GM19043 (cell line): ENCODE measurements at regions not wholly inside any gene's neighbourhood (a gene's known extent, or its start where the extent isn't known, plus 50 kb on each side); places are given as distances from the start of the nearest gene placed in this dataset.

Source experiments
- ATAC-seq: cut with Tn5 transposase; IDR thresholded peaks from one replicate; pipeline ENCODE4 v1.9.1; 2021; ENCODE audit warnings: low read depth; ENCODE audit not compliant: unreplicated experiment

DNA sequence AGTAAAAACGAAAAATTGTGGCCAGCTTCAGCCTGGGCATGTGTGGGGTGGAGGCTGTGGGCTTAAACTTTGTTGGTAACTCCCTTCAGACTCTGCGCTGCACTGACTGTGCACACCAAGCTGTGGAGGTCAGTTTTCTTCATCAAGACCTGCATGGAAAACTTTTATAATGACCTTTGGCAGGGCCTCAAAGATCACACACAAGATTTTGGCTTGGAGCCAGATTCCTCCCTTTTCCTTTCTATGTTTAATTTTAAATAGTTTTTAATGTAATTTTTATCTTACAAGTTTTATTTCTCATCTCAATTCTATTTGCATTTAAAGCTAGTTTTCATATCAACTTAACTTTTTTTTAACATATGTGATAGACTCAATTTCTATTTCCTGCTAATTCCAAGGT, 1211.1 kb upstream of the CDH18 start:
- no peak for ATAC-seq

DNA sequence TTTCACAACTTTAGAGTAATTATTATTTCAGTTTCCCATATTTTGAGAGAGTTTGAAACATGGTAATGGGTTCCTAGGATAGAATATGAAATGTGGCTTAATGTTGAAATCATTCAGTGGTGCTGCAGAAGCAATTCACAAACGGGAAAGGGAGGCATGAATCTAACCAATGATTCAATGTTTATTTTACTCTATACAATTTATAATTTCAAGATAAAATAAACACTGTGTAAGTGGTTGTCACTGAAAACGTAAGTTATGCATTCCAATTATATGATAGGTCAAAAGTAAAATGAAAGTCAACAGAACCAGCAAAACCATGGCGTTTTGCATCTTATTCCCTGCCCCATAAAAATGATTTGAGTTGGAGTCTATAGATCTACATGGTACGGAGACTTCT, 1207.1 kb upstream of the CDH18 start:
- ATAC-seq: no peak

DNA sequence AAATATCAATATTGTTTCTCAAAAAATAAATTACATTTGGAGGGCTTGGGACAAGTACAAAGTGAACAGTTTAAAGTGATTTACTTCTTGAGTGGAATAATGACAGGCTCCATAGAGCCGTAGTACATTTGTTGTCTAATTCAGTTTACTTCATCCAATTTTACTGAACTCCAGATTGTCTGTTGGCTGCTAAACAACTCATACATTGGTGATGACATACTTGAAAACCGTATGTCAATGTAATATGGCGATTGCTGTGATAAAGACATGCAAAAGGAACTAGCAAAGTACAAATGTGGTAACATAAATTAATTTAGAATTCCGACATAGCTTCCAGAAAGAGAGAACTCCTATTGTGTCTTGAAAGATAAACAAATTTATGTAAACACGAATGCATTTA, 1197.5 kb upstream of the CDH18 start:
- no peak for ATAC-seq

DNA sequence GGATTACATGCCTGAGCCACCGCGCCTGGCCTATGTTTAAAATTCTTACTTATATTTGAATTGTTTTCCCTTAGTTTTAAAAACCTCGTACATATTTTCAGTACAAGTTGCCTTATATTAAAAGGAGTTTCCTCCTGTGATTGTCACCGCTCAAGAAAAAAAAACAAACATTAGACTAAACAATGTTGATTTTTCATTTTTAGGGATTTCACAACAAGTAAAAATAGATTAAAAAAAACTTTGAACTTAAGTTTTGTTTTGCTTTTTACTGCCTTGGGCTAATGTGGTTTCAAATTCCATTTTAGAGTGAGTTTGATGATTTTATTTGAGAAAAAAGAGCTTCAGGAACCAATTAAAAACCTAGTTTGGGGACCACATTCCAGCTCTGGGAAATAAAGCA, 1196.6 kb upstream of the CDH18 start:
- no peak for ATAC-seq

DNA sequence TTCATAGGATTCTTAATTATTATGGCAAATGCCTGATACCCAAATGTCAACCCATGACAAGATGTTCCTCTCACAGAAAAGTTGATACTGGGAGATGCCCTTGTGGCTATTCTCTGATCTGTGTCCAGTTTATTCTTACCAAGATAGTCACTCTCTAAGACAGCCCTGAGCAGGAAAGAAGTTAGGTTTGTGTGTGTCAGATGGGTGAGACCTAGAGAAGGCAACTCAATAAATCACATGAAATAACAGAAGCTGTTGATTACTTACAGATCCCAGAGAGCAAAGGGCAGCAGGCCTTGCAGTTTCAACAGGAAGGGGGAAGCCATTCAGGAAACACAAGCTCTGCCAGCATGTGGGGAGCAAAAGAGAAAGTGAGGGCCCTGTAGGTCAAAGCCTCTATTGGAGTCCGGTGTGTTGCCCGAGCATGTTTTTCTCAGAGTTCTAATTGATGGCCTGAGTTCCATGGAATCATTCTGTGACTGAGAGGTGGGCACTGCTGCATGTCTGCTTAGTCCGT, 1193.7 kb upstream of the CDH18 start:
- ATAC-seq: no peak

DNA sequence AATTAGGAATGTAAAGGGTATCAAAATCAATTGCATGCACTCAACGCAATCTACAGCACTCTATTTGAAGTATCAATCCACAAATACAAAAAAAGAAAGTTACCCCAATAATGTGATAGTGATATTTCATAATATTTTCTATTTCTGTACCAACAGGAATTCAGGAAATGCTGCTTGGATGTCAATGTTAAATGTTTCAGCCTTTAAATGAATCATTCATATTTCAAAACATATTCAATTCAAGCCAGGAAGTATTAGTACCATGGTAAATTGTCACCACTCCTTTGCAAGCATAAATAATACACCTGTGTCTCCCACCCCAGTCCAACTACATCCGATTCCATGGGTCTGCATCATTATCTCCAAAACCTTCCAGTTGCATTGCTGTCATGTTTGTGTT, 1185.5 kb upstream of the CDH18 start:
- ATAC-seq: no peak

DNA sequence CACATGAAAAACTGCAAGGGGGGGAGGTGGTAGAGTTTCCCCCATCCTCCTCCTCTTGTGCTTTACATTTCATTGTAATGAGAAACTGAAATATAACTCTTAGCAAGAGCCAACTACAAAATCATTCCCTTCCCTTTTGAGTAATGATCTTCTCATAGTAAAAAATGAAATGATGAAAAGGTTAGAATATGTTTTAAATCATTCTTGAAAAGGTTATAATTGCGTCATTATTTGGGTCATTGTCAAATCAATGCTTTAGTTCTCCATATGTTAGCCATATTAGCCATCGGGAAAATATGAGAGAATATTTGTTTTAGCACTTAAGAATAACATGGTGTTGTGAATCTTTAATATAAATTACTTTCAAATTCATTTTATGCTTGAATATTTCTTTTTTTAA, 1185.0 kb upstream of the CDH18 start:
- ATAC-seq: no peak

DNA sequence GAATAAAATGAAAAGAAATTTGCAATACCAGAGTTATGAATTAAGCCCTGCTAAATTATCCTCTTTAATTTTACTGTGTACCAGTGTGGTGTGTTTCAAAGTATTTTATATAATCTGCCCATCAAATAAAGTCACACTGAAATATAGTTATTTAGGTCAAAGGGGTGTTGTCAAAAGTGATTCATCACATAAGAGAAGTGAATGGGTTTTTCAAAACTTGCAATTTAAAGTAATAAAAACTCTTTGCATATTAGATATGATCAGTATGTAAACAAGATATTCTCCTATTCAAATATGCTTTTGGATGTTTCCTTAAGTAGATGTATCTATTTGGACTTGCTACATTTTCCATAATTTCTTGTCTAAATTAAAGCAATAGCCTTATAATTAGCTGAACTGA, 1183.0 kb upstream of the CDH18 start:
- ATAC-seq: no peak

DNA sequence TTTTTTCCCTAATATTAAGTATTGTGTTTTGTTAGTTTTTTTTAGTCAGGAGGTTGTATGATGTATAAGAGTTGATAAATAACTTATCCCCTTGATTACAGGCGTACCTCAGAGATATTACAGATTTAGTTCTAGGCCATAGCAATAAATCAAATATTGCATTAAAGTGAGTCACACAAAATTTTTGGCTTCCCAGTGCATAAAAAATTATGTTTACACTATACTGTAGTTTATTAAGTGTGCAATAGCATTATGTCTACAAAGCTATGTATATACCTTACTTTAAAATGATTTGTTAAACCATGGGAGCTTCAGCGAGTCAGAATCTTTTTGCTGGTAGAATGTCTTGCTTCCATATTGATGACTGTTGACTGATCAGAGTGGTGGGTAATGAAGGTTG, 1180.6 kb upstream of the CDH18 start:
- no peak for ATAC-seq

DNA sequence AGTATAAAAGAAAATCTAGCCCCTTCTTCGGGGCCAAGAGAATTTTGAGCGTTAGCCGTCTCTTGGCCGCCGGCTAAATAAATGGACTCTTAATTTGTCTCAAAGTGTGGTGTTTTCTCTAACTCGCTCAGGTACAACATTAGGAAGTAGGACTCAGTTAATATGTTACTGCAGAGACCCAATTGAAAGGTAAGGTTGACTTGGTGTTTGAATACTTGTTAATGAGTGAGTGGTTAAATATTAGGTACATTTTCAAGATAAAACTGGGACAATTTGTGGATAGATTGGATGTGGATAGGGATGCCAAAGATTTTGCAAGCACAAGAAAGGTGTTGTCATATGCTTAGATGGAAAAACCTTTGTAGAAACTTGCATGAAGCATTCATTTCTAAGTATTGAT, 1177.3 kb upstream of the CDH18 start:
- ATAC-seq: no peak

DNA sequence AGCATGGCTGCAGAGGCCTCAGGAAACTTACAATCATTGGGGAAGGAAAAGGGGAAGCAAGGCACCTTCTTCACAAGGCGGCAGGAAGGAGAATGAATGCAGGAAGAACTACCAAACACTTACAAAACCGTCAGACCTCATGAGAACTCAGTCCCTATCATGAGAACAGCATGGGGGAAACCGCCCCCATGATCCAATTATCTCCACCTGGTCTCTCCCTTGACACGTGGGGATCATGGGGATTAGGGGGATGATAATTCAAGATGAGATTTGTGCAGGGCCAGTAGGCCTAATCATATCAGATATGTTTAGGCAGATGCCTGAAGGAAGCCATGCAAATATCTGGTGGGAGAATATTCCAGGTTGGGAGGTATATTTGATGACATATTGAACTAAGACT, 1176.4 kb upstream of the CDH18 start:
- ATAC-seq: no peak

DNA sequence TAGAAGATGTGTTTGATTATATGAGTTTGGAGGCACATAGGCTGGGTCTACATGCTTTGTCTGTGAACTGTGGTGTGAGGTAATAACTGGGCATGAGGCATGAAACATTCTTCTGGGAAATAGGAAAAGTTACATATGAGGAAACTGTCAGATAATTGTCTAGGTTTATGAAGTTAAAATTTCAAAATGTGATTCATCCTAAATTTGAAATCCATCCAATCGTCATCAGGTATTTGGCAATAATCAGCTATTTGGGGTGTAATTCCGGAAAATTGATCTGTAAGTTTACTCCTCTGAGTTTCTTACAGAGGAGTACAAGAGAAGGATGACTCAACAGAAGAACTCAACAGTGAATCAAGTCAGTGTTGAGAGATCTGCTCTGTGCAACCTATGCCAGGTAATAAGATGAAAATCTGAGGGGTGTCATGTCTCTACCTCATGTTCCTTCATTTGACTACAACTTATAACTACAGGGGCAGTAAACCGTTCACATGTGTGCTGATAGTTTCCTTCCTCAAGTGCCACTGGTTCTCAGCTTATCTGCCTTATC, 1171.6 kb upstream of the CDH18 start:
- ATAC-seq: no peak

DNA sequence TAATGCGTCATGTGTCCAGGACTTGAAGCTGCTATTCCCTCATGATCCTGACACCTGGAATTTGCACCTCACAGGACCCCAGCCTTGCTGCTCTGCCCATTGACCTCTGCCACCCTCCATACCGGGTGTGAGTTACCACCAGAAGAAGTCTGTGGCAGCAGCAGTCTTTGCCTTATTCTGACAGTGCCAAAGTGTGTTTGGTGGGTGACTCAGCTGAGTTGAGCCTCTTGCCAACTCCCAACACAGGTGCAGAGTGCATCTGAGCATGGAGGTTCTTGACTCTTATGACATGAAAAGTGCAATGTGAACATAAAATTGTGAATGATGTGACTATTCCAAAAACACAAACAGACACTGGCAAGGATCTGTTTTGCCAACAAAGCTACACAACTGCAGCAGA, 1166.5 kb upstream of the CDH18 start:
- no peak for ATAC-seq

DNA sequence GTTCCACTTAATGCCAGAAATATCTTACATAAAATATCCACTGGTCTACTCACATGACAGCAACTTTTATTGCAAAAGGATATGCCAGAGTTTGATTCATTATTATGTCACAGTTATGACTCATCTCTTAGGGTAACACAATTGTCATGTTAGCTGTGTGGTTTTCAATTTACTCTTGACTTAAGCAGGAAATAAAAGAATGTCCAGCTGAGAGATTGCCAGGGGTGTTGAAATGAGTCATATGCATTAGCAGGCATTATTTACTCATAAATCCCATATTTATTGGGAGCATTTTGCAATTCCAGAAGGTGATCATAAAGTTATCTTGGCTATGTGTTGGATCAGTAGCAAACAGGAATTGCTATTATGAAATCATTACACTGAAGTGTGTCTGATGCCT, 1164.6 kb upstream of the CDH18 start:
- no peak for ATAC-seq

DNA sequence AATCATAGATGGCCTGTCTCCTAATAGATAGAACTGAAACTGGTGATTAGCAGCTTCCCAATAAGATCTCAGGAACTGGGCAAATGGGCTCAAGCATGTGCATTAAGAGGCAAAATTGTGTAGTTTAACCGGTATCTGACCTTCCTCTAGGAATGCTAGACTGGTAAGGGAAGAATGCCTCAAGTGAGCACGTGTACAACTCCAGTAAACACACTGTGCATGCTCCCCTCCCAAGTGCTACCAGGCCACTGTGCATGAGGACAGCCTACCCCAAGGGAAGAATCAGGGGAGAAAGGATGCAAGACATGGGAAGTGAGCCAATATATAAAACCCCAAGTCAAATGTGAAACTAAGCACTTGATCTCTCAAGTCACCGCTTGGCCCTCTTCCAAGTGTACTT, 1157.4 kb upstream of the CDH18 start:
- no peak for ATAC-seq

DNA sequence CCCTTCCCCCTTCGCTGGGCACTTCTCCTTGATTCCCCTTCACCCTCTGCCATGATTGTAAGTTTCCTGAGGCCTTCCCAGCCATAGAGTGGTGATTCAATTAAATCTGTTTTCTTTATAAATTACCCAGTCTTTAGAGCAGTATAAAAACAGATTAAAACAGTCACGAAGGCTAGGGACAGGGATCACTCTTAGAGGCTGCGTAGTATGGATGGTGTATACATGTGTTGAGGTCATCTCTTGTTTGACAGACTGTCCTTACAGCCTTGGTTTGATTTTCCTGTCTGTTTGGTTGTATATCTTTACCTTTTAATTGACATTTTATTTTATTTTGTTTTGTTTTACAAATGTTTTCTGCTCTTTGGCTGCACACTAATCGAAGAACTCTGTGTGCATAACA, 1155.7 kb upstream of the CDH18 start:
- ATAC-seq: no peak

DNA sequence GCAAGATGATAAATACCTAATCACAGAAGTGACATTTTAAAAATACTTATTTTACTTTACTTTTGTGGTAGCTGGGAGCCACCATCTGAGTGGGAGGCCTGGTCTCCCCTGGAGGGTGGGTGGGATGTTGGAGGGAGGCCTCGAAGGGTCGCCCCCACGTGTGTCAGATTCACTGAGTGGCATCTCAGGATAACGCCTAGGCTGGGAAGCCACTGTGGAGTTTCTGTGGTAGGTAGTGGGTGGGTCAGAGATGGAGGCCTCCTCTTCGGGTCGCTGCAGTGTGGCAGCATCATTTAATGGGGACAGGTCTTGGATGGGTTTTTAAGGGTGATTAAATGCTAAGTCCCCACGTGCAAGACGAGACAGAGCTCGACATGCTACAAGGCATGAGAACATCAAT, 1154.8 kb upstream of the CDH18 start:
- no peak for ATAC-seq

DNA sequence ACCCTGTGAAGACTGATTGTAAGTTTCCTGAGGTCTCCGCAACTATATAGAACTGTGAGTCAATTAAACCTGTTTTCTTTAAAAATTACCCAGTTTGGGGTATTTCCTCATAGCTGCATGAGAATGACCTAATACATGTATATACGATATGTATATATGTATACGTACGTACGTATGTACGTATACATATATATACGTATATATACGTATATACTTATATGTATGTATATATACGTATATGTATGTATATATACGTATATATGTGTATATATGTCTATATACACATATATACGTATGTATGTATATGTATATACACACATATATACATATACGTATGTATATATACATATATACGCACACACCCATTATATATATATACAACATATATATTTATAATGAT, 1153.0 kb upstream of the CDH18 start:
- ATAC-seq: no peak

DNA sequence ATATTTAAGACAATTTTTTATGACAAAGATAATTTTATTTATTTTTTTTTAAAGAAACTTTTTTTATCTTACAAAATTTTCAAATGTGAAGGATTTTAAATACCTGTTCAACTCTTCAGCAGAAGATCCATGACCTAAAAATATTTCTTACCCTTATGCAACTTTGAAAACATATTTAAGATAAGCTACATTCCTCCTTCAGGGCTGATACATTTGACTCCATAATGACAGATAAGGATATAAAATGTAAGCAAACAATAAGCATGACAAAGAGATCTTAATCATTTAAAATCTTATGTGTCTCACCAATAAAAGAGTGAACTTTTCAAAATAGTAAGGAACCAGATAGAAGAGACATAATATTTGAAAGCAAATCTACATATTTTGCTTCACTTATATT, 1138.2 kb upstream of the CDH18 start:
- ATAC-seq: no peak

DNA sequence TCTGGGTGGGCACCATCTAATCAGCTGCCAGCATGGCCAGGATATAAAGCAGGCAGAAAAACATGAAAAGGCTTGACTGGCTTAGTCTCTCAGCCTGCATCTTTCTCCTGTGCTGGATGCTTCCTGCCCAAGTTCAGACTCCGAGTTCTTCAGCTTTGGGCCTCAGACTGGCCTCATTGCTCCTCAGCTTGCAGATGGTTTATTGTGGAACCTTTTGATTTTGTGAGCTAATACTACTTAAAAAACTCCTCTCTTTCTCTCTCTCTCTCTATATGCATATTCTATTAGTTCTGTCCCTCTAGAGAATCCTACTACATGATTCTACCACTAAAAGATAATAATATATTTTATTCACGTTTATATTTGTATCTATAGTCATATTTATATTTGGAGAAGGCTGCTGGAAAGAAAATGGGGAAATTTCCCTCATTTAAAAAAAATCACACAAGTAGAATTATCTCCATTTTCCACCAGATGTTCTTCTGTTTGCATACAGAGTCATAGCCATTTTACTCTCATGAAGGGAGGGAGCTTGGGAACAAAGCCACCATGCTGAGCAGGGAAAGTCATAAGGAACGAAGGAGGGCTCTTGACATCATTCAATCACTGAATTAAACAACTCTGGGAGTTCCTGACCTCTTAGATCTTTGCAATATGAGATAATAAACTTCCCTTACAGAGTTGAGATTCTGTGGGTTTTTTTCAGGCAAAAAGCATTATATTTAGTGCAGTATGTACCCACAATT, 1137.4 kb upstream of the CDH18 start:
- no peak for ATAC-seq

DNA sequence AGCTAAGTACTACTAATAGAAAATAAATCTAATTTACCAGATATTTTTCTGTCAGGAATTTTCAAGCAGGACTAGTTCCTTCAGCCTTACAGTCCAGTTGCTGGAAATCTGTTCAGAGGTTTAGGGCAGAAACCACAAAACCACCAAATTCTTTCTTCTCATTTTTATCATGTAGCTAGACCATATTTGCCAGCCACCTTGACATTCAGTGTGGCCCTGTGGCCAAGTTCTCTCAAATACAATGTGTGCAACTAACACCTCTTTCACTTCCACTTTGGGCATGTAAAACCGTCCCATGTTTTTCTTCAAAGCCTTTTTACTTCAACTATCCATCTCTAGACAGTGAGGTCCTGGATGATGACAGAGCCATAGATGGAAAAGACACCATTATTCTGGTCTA, 1133.2 kb upstream of the CDH18 start:
- no peak for ATAC-seq

DNA sequence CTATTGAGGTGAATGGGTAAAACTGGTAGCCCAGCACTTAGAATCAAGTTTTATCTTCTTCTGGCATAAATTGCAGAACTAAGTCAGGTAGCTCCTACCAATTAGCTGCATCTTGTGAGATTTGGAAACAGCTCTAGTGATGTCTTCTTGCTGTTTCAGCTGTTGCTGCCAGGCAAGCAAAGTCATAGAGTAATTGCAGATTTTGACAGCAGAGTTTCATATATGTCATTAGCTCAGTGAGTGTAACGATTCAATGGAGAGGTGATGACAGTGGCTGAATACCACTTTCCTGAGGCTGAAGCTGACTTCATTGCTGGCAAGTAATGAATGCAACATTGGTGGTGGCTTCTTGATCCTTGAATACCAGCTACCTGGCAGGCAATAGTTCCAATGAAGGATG, 1109.7 kb upstream of the CDH18 start:
- no peak for ATAC-seq

DNA sequence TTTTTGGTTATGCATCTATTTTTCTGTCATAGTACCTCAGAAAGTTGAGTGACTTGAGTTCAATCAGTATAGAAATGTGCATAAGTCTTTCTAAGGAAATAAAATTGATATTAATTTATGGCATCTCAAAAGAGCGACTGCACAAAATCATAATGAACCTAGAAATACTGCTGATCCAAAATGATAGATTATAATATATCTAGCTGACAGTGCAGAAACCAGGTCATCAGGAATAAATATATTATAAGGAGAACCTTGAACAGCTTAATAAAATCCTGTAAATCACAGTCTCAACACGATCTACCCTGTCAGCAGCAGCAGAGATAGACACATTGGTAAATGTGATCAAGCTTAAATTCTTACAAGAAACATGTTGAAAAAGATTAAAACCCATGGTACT, 1106.6 kb upstream of the CDH18 start:
- ATAC-seq: no peak
